Mesothelial cell of epicardium (in vitro differentiated cells): ENCODE measurements at regions not wholly inside any gene's neighbourhood (a gene's known extent, or its start where the extent isn't known, plus 50 kb on each side); places are given as distances from the start of the nearest gene placed in this dataset.

Source experiments
- DNase-seq, 2 experiments: peaks; one replicate each; pipeline ENCODE4 v3.0.0; 2021; ENCODE audit warnings: low spot score in 2 of 2; ENCODE audit not compliant: unreplicated experiment in 2 of 2
- H3K27ac Mint-ChIP-seq: 2 replicates; pipeline ENCODE4 v1.8.0; 2021; ENCODE audit warnings: mixed read lengths
- H3K27me3 Mint-ChIP-seq: 2 replicates; pipeline ENCODE4 v1.8.0; 2021; ENCODE audit warnings: low read depth, mixed read lengths
- H3K36me3 Mint-ChIP-seq: 2 replicates; pipeline ENCODE4 v1.8.0; 2021; ENCODE audit warnings: mixed read lengths
- H3K4me1 Mint-ChIP-seq: 2 replicates; pipeline ENCODE4 v1.8.0; 2021; ENCODE audit warnings: mixed read lengths
- H3K4me3 Mint-ChIP-seq: 2 replicates; pipeline ENCODE4 v1.8.0; 2021; ENCODE audit warnings: mild to moderate bottlenecking, moderate library complexity, mixed read lengths
- H3K9me3 Mint-ChIP-seq: 2 replicates; pipeline ENCODE4 v1.8.0; 2021; ENCODE audit warnings: mixed read lengths
- CTCF ChIP-seq: fragments of 200-600 bp; sonication (generic); IDR thresholded peaks from one replicate; pipeline ENCODE4 v1.5.0; 2021; ENCODE audit warnings: antibody characterized with exemption; ENCODE audit not compliant: unreplicated experiment

DNA sequence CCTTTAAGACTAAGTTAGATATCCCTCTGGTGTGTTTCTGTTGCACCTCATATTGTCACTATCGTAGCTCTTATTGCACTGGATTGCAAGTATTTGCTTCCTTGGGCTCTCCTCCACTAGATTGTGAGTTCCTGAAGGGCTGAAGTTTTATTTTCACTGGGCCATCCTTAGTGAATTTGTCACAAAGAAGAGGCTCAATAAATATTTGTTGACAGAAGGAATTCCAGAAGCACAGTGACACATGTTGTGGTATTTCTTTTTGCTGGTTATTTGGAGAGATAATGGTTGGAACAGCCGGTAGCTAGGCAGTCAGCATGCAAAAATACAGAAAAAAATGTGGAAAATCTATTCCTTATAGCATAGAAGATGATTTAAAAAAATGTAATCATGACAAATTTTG, 129.9 kb upstream of the ZRANB2 start:
- no peak for TF ChIP-seq CTCF
- Mint-ChIP-seq H3K36me3 (no peaks in the 10 kb centered on the region), H3K27me3 (no peaks in the 10 kb centered on the region), H3K4me3 (no peak overlapping the region), H3K4me1 (no peaks in the 10 kb centered on the region), H3K9me3 (peaks cover 5% of the 10 kb centered on the region), H3K27ac (no peak overlapping the region)
- DNase-seq: no peak

DNA sequence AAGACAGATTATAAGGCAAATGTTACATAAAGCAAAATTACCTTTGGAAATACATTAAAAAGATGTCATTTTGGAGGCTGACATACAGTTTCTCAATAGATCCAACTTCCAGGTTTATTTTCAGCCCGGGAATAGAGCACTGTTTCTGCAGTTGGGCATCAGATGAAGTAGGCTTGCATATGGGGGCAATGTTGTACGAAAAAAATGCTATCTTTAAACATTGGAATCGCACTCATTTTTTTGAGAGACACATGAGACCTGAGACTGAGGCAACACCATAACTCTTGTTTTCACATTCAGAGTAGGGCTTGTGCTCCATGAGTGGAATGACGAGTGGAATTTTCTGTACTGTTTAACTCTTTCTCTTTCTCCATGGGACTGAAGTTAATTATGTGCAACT, 122.4 kb upstream of the ZRANB2 start:
- Mint-ChIP-seq H3K4me1 (no peaks in the 10 kb centered on the region), H3K9me3 (no peaks in the 10 kb centered on the region), H3K27ac (no peak overlapping the region), H3K36me3 (no peaks in the 10 kb centered on the region), H3K4me3 (no peak overlapping the region), H3K27me3 (no peaks in the 10 kb centered on the region)
- no peak for DNase-seq
- TF ChIP-seq CTCF: no peak

DNA sequence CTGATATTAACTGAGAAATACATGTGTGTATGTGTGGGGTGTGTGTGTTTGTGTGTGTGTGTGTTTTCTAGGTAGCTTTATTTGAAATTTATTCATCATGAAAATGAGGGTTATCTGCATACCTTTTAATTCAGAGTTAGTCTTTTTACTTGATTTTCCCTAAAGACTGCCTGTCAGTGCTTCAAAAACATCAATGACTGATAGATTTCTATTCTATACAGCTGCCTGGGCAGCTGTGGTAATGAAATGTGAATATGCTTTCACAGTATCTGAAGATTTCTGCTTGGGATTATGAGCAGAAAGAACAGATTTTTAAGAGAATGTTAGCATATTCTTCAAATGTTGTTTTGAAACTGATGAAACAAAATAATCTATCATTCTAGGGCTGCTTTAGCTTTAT, 119.7 kb upstream of the ZRANB2 start:
- Mint-ChIP-seq H3K9me3 (no peaks in the 10 kb centered on the region), H3K27me3 (no peaks in the 10 kb centered on the region), H3K27ac (no peak overlapping the region), H3K36me3 (no peaks in the 10 kb centered on the region), H3K4me1 (no peaks in the 10 kb centered on the region), H3K4me3 (no peak overlapping the region)
- no peak for TF ChIP-seq CTCF
- DNase-seq: no peak

DNA sequence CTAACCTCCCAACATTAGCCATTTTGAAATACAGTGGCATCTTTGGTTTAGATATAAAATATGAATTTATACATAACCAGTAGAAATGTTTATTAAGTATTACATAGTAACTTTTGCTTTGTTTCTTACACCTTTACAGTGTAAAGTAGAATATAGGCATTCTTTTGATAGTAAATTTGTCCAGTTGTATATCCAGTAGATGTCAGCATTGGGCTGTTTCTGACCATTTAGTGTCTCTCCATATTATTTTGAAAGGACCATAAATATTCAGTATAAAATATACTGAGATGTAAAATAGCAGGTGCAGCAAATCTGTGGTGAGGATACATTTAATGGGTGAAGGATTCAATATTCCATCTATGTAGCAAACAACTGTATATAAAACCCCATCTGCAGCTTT, 115.8 kb upstream of the ZRANB2 start:
- H3K27me3 Mint-ChIP-seq: no peaks in the 10 kb centered on the region
- H3K9me3 Mint-ChIP-seq: no peaks in the 10 kb centered on the region
- H3K4me1 Mint-ChIP-seq: no peaks in the 10 kb centered on the region
- H3K27ac Mint-ChIP-seq: no peak overlapping the region
- peak; percentile 26 for TF ChIP-seq CTCF
- DNase-seq: no peak
- no peaks in the 10 kb centered on the region for H3K36me3 Mint-ChIP-seq
- no peak overlapping the region for H3K4me3 Mint-ChIP-seq

DNA sequence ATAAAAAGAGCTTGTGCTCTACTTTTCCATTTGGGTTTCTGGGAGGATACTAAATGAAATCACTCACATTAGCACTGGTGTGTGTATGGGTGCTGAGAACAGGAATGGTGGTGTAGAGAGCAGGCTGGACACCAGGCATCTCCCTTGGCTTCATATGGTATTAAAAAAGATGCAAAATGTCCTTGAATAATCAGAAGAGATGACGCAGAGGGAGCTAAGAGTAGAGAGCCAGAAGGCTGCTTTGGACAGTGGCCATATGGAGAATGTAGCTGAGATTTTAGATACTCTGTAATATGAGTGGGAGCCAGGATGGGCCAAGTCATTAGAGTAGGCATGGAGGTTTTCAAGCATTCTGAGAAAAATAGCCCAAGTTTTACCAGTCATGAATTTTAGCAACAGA, 112.3 kb upstream of the ZRANB2 start:
- Mint-ChIP-seq H3K4me3 (no peak overlapping the region), H3K27me3 (no peaks in the 10 kb centered on the region), H3K36me3 (no peaks in the 10 kb centered on the region), H3K27ac (no peak overlapping the region), H3K4me1 (no peaks in the 10 kb centered on the region), H3K9me3 (peaks cover 2% of the 10 kb centered on the region)
- no peak for DNase-seq
- no peak for TF ChIP-seq CTCF

- no peak overlapping the region for H3K4me3 Mint-ChIP-seq
- no peak for TF ChIP-seq CTCF
- no peaks in the 10 kb centered on the region for H3K4me1 Mint-ChIP-seq
- no peak overlapping the region for H3K27ac Mint-ChIP-seq
- H3K9me3 Mint-ChIP-seq: peaks cover 4% of the 10 kb centered on the region
- DNase-seq: no peak
- no peaks in the 10 kb centered on the region for H3K36me3 Mint-ChIP-seq
- no peaks in the 10 kb centered on the region for H3K27me3 Mint-ChIP-seq
Measured at GRCh38 chr1:71191520-71191919, 110.7 kb upstream of the ZRANB2 start.
